Amygdala (tissue), 56 donors: ENCODE measurements at regions not wholly inside any gene's neighbourhood (a gene's known extent, or its start where the extent isn't known, plus 50 kb on each side); places are given as distances from the start of the nearest gene placed in this dataset.

Experiments
- DNase-seq, 56 donors: peaks; one replicate each; lab custom pipeline; 2025; lab: John Stamatoyannopoulos, UW

DNA sequence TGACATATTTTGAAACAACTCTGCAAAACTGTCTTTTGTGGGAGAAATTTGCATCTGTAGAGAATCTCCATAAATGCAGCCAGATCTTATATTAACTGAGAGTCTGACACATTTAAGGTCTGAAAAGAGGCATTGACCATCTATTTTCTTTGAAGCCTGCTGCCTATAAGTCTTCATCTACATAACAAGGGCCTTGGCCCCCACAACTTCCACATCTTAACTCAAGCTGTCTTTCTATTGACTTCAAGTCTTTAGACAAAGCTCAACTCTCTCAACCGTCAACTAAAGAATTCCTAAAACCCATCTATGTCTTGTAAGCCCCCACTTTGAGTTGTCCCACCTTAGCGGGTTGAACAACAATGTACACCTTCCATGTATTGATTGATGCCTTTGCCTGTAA lies 72.4 kb upstream of the ADCY1 start:
- no peak for DNase-seq

DNA sequence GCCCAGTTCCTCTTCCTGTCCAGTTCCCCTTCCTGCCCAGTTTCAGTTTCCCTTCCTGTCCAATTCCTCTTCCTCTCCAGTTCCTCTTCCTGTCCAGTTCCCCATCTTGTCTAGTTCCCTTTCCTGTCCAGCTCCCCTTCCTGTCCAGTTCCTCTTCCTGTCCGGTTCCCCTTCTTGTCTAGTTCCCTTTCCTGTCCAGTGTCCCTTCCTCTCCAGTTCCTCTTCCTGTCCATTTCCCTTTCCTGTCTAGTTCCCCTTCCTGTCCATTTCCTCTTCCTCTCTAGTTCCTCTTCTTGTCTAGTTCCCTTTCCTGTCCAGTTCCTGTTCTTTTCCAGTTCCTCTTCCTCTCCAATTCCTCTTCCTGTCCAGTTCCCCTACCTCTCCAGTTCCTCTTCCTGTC lies 68.1 kb upstream of the ADCY1 start:
- no peak for DNase-seq

DNA sequence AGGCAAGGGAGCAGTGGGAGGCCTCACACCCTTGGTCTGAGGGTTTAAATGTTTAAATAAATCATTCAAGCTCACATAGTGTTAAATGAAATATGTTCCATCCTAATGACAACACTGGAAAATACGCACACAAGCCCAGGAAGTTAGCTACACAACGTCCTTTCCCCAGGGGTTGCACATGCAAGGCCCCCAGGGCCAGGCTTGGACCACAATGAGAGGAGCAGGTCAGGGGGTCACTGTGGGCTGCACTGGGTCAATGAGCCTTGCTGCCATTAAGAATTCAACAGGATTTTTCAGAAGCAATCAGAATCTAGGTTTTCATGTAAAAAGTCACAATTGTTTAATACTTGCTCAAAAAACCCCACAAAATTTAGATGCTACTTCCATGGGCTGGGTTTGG lies 64.9 kb upstream of the ADCY1 start:
- DNase-seq: no peak

GRCh38 chr7:45511721-45512597 lies 62.2 kb upstream of the ADCY1 start:
- DNase-seq: no peak

DNA sequence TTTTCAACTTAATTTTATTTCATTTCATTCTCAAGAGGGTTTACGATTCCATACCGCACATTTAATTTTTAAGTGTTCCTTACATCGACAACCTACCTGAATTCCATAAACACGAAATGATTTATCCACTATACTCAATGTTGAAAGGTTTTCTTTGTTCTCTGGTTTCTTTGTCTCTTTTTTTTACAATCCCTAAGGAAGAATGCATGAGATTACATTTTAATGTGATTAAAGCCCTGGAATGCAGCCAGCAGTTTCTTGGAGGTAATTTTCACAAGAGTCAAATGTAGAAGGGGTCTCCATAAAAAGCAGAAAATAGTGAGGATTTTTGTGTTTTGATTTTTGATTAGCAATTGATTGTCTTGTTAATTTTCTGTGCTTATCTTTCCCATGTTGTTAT lies 59.2 kb upstream of the ADCY1 start:
- no peak for DNase-seq

- no peak for DNase-seq
Observed at GRCh38 chr7:45515346-45515745, 58.8 kb upstream of the ADCY1 start.
